Trophoblast cell (in vitro differentiated cells and primary cell): ENCODE measurements at regions not wholly inside any gene's neighbourhood (a gene's known extent, or its start where the extent isn't known, plus 50 kb on each side); places are given as distances from the start of the nearest gene placed in this dataset.

Experiments
- DNase-seq, 2 donors: peaks; one replicate each; pipeline ENCODE4 v3.0.0-alpha.2; 2016
- H2AFZ ChIP-seq: 2 replicates; pipeline ENCODE4 v1.6.1; 2013; ENCODE audit warnings: low read length, moderate library complexity, mild to moderate bottlenecking; ENCODE audit not compliant: insufficient read depth, poor library complexity
- H2AK5ac ChIP-seq: 2 replicates; pipeline ENCODE4 v1.6.1; 2013; ENCODE audit warnings: mild to moderate bottlenecking, low read length
- H2BK120ac ChIP-seq: 2 replicates; pipeline ENCODE4 v1.6.1; 2013; ENCODE audit warnings: low read length, mild to moderate bottlenecking, moderate library complexity; ENCODE audit not compliant: insufficient read depth, poor library complexity
- H2BK12ac ChIP-seq: 2 replicates; pipeline ENCODE4 v1.6.1; 2013; ENCODE audit warnings: mild to moderate bottlenecking, low read length, moderate library complexity
- H2BK5ac ChIP-seq: 2 replicates; pipeline ENCODE4 v1.6.1; 2013; ENCODE audit warnings: low read length, low read depth, moderate library complexity, mild to moderate bottlenecking; ENCODE audit not compliant: poor library complexity
- H3K14ac ChIP-seq: 2 replicates; pipeline ENCODE4 v1.6.1; 2013; ENCODE audit warnings: mild to moderate bottlenecking, low read length
- H3K18ac ChIP-seq: 2 replicates; pipeline ENCODE4 v1.6.1; 2013; ENCODE audit warnings: mild to moderate bottlenecking, low read length
- H3K23ac ChIP-seq: 2 replicates; pipeline ENCODE4 v1.6.1; 2013; ENCODE audit warnings: low read length
- H3K27ac ChIP-seq: 2 replicates; pipeline ENCODE4 v1.5.1; 2013; ENCODE audit warnings: low read depth, mild to moderate bottlenecking, inconsistent platforms, low read length, moderate library complexity
- H3K27me3 ChIP-seq: 2 replicates; pipeline ENCODE4 v1.6.1; 2013; ENCODE audit warnings: inconsistent platforms, mild to moderate bottlenecking, low read length, moderate library complexity; ENCODE audit not compliant: insufficient read depth
- H3K36me3 ChIP-seq, 2 experiments: 1 replicate in 1 of 2; 2 replicates in 1 of 2; pipeline ENCODE4 v1.6.1; 2013; ENCODE audit warnings: low read length in 2 of 2, mild to moderate bottlenecking in 2 of 2, moderate library complexity in 1 of 2; ENCODE audit not compliant: insufficient read depth in 2 of 2, control insufficient read depth in 1 of 2
- H3K4ac ChIP-seq: 2 replicates; pipeline ENCODE4 v1.6.1; 2013; ENCODE audit warnings: low read depth, mild to moderate bottlenecking, low read length, moderate library complexity
- H3K4me1 ChIP-seq, 2 experiments: 1 replicate in 1 of 2; 2 replicates in 1 of 2; pipeline ENCODE4 v1.6.1; 2013; ENCODE audit warnings: low read length in 2 of 2, mild to moderate bottlenecking in 2 of 2, moderate library complexity in 1 of 2; ENCODE audit not compliant: insufficient read depth in 2 of 2, control insufficient read depth in 1 of 2
- H3K4me2 ChIP-seq: 2 replicates; pipeline ENCODE4 v1.6.1; 2013; ENCODE audit warnings: inconsistent platforms, mild to moderate bottlenecking, low read length, moderate library complexity
- H3K4me3 ChIP-seq: 2 replicates; pipeline ENCODE4 v1.5.1; 2013; ENCODE audit warnings: mild to moderate bottlenecking, low read depth, low read length, inconsistent platforms
- H3K79me1 ChIP-seq: one replicate; pipeline ENCODE4 v1.6.1; 2013; ENCODE audit warnings: low read length
- H3K79me2 ChIP-seq: 2 replicates; pipeline ENCODE4 v1.6.1; 2013; ENCODE audit warnings: low read length, mild to moderate bottlenecking; ENCODE audit not compliant: control insufficient read depth, insufficient read depth, poor library complexity
- H3K9ac ChIP-seq: 2 replicates; pipeline ENCODE4 v1.6.1; 2013; ENCODE audit warnings: mild to moderate bottlenecking, low read length
- H3K9me3 ChIP-seq: 2 replicates; pipeline ENCODE4 v1.6.1; 2013; ENCODE audit warnings: low read depth, mild to moderate bottlenecking, control low read depth, inconsistent platforms, low read length; ENCODE audit not compliant: insufficient read depth
- H4K12ac ChIP-seq: 2 replicates; pipeline ENCODE4 v1.6.1; 2013; ENCODE audit warnings: low read depth, mild to moderate bottlenecking, low read length, moderate library complexity
- H4K8ac ChIP-seq: 2 replicates; pipeline ENCODE4 v1.6.1; 2013; ENCODE audit warnings: low read depth, mild to moderate bottlenecking, low read length, moderate library complexity
- H4K91ac ChIP-seq: one replicate; pipeline ENCODE4 v1.6.1; 2013; ENCODE audit warnings: low read depth, mild to moderate bottlenecking, low read length, moderate library complexity
- WGBS: extraction: QIAGEN DNeasy Blood & Tissue Kit; methylation state at CpG from one replicate; pipeline ENCODE4 v1.1.7; 2013; ENCODE audit warnings: missing lambda C conversion rate; ENCODE audit not compliant: insufficient read length, insufficient coverage; ENCODE audit errors: extremely low coverage; 5-methylcytosine and 5-hydroxymethylcytosine counted together

DNA sequence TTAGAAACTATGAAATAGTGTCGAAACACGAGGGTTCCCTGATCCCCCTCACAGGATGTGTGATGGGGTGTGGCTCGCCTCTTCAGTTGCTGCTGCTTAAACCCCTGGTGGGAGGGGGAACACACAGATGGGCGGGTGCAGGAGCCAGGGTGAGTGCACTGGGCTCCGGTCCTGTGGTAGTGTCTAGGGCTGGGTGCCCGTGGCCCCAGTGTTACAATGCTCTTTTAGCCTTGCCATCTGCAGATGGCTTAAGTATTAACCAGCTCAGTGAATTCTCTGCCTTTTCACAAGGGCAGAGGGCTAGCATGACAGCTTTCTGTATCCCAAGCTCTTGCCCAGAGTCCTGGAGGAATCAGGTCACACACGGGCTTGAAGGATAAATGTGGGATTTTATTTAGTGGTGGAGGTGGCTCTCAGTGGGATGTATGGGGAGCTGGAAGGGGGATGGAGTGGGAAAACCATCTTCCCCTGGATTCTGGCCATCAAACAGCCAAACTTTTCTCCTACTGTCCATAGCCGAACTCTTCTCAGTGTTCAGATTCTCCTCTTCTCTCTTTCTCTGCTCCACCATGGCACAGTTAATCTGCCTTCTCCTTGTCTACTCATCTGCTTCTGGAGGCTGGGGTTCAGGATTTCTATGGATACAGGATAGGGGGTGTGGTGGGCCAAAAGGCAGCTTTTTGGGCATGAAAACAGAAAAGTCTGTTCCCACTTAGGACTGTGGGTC lies 659.0 kb downstream of the EPM2A start:
- Histone ChIP-seq H3K9ac (no peak overlapping the region), H3K4me3 (no peak overlapping the region), H3K9me3 (peaks cover 2% of the 10 kb centered on the region), H4K8ac (no peak overlapping the region), H4K12ac (no peak overlapping the region), H3K36me3 (no peaks in the 10 kb centered on the region), H2BK120ac (no peak overlapping the region), H3K27me3 (no peaks in the 10 kb centered on the region), H2AFZ (no peak overlapping the region), H3K18ac (no peak overlapping the region), H3K4me2 (no peak overlapping the region), H2BK5ac (no peak overlapping the region), H3K23ac (no peak overlapping the region), H2BK12ac (no peak overlapping the region), H3K14ac (no peak overlapping the region), H3K4ac (no peak overlapping the region), H3K4me1 (no peaks in the 10 kb centered on the region), H4K91ac (no peak overlapping the region), H2AK5ac (no peak overlapping the region), H3K79me2 (no peaks in the 10 kb centered on the region), H3K27ac (no peak overlapping the region), H3K79me1 (no peaks in the 10 kb centered on the region)
- no CpG with 5 or more reads among the region's 8 CpGs for WGBS
- DNase-seq: no peak

GRCh38 chr6:145077382-145077781 lies 657.9 kb downstream of the EPM2A start:
- no peak for DNase-seq
- Histone ChIP-seq H3K9ac (no peak overlapping the region), H3K4me3 (no peak overlapping the region), H4K91ac (no peak overlapping the region), H2AFZ (no peak overlapping the region), H3K14ac (no peak overlapping the region), H2BK12ac (no peak overlapping the region), H4K12ac (no peak overlapping the region), H3K18ac (no peak overlapping the region), H3K79me2 (no peaks in the 10 kb centered on the region), H2AK5ac (no peak overlapping the region), H3K4me2 (no peak overlapping the region), H3K4me1 (no peaks in the 10 kb centered on the region), H3K79me1 (no peaks in the 10 kb centered on the region), H2BK120ac (no peak overlapping the region), H3K36me3 (no peaks in the 10 kb centered on the region), H3K27ac (no peak overlapping the region), H3K9me3 (peaks cover 2% of the 10 kb centered on the region), H3K23ac (no peak overlapping the region), H4K8ac (no peak overlapping the region), H3K4ac (no peak overlapping the region), H2BK5ac (no peak overlapping the region), H3K27me3 (no peaks in the 10 kb centered on the region)
- WGBS: no CpG with 5 or more reads among the region's 1 CpG

DNA sequence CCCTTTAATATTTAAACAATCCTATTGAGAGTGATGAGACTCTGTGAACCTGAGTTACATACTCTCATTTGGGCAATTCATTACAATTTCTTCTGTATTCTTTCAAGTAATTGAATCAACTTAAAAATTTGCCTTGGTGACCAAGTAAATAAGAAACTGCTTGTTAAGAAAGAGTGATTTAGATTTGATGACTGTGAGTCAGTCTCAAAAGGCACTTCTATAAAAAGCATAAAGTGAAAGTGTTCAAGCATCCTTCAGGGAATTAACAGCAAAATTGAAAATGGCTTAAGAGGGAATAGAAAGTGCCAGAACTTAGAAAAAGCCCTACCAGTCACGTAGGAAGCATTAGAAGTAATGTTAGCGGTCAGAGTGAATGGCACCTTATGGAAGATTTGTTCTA lies 654.7 kb downstream of the EPM2A start:
- WGBS: no CpG with 5 or more reads among the region's 2 CpGs

DNA sequence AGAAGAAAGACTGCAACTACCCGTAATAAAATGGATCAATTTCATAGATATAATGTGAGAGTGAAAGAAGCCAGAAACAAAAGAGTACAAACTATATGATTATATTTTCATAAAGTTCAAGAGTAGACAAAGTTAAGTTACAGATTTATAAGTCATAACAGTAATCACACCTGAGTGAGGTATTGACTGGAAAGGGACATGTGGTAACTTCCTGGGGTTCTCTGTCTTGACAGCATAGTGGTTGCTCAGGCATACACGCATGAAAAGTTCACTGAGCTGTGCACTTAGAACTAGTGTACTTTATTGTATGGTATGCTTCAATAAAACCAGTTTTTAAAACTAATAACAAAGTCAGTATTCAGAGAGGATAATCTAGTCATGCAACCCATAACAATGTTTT lies 653.6 kb downstream of the EPM2A start:
- H3K4me1 ChIP-seq: no peaks in the 10 kb centered on the region
- no peaks in the 10 kb centered on the region for H3K27me3 ChIP-seq
- H3K79me1 ChIP-seq: no peaks in the 10 kb centered on the region
- no peak overlapping the region for H2AK5ac ChIP-seq
- no peak overlapping the region for H3K14ac ChIP-seq
- no peak overlapping the region for H2BK12ac ChIP-seq
- H4K12ac ChIP-seq: no peak overlapping the region
- DNase-seq: no peak
- no peak overlapping the region for H3K4ac ChIP-seq
- H3K36me3 ChIP-seq: no peaks in the 10 kb centered on the region
- no peak overlapping the region for H3K4me2 ChIP-seq
- H2BK120ac ChIP-seq: no peak overlapping the region
- H3K4me3 ChIP-seq: no peak overlapping the region
- no peak overlapping the region for H3K27ac ChIP-seq
- no peak overlapping the region for H2BK5ac ChIP-seq
- no CpG with 5 or more reads among the region's 2 CpGs for WGBS
- H3K9ac ChIP-seq: no peak overlapping the region
- no peak overlapping the region for H4K91ac ChIP-seq
- no peak overlapping the region for H3K23ac ChIP-seq
- H4K8ac ChIP-seq: no peak overlapping the region
- no peaks in the 10 kb centered on the region for H3K79me2 ChIP-seq
- H2AFZ ChIP-seq: no peak overlapping the region
- no peak overlapping the region for H3K18ac ChIP-seq
- no peaks in the 10 kb centered on the region for H3K9me3 ChIP-seq

More for the DNA sequence above, 654.7 kb downstream of the EPM2A start:
- H3K4me2 ChIP-seq: no peak overlapping the region
- no peak overlapping the region for H3K27ac ChIP-seq
- no peaks in the 10 kb centered on the region for H3K27me3 ChIP-seq
- H3K23ac ChIP-seq: no peak overlapping the region
- H3K4ac ChIP-seq: no peak overlapping the region
- no peak overlapping the region for H3K9ac ChIP-seq
- H2BK5ac ChIP-seq: no peak overlapping the region
- H2BK12ac ChIP-seq: no peak overlapping the region
- no peaks in the 10 kb centered on the region for H3K36me3 ChIP-seq
- H4K8ac ChIP-seq: no peak overlapping the region
- H3K18ac ChIP-seq: no peak overlapping the region
- H3K4me1 ChIP-seq: no peaks in the 10 kb centered on the region
- no peak overlapping the region for H4K12ac ChIP-seq
- no peaks in the 10 kb centered on the region for H3K79me2 ChIP-seq
- no peak overlapping the region for H4K91ac ChIP-seq
- H2AFZ ChIP-seq: no peak overlapping the region
- no peaks in the 10 kb centered on the region for H3K79me1 ChIP-seq
- H3K9me3 ChIP-seq: peaks cover 2% of the 10 kb centered on the region
- no peak overlapping the region for H2AK5ac ChIP-seq
- no peak overlapping the region for H3K14ac ChIP-seq
- DNase-seq: no peak
- H3K4me3 ChIP-seq: no peak overlapping the region
- H2BK120ac ChIP-seq: no peak overlapping the region
